Activated T-cell treated with anti-CD3 and anti-CD28 coated beads for 24 hours (primary cell): ENCODE measurements at regions not wholly inside any gene's neighbourhood (a gene's known extent, or its start where the extent isn't known, plus 50 kb on each side); places are given as distances from the start of the nearest gene placed in this dataset.

Source experiments
- DNase-seq: peaks from one replicate; pipeline ENCODE4 v3.0.0-alpha.2; 2020; ENCODE audit warnings: low read depth

GRCh38 chr6:142561511-142562265 lies 259.9 kb downstream of the ADGRG6 start:
- no peak for DNase-seq

GRCh38 chr6:142562865-142563264 lies 261.1 kb downstream of the ADGRG6 start:
- DNase-seq = no peak

- DNase-seq = peak; percentile 54
These were observed 265.0 kb downstream of the ADGRG6 start for GRCh38 chr6:142566628-142567396.

- DNase-seq = no peak
These were observed 265.7 kb downstream of the ADGRG6 start for GRCh38 chr6:142567461-142567860.

DNA sequence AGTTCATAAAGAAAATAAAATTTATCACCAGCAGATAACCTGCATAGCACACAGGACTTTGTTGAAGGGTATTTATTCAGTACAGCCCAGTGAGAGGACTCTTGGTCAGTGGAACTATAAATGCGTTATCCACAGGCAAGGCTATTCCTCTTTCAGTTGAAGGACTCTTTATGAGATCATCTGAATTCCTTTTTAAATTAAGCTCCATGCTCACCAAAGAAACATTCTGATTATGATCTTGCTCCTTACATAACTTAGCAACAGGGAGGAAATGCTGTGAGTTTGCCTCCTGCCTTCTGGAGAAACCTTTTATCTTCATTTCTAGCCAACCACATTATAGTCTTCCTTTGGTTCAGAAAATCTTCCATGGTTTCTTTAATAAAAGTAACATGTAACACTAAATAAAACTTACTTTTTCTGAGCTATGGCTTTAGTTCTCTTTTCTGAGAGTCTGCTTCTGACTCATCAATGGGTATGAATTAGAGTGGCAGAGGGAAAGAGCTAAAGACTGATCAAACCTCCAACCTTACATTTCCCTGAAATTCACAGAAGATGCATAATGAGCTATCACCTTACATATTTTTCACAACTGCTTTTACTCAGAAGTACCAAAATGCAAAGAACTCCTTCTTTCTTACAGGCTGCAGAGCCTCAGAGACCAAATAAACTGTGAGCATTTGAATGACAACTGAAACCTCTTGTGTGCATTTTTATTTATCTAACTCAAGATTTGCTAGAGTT lies 267.2 kb downstream of the ADGRG6 start:
- DNase-seq = no peak

GRCh38 chr6:142569676-142570075 lies 267.9 kb downstream of the ADGRG6 start:
- no peak for DNase-seq

DNA sequence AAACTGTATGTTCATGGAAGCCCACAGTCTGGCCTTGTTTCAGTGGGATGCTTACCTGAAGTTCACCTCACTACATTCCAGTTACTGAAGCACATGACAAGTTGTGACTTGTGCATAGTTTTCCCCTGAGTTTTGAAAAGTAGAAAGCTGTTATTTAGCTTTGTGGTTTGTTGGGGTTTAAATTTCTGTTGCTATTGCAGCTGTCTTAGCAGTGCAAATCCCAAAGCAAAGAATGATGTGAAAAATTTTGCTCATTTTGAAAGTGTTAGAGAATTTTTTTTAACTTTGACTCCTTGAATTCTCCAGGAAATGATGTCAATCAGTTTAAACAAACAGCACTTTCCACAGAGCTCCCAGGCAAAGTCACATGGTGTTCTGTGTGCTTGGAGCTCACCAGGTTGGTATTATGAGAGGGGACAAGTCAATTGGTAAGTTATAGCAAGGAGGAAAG lies 268.4 kb downstream of the ADGRG6 start:
- no peak for DNase-seq

DNA sequence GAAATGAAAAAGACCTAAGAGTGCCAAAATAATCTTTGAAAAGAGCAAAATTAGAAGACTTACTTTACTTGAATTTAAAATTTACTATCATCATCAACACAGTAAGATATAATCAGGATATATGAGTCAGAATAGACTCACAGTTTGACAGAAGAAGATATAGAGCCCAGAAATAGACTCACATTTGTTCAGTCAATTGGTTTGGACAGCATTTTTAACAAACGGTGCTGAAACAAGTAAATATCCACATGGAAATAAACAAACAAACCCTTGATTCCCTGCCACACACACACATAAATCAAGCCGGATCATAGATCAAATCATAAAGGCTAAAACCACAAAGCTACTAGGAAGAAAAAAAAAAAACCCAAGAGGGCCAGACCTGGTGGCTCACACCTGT lies 291.1 kb downstream of the ADGRG6 start:
- DNase-seq = no peak

DNA sequence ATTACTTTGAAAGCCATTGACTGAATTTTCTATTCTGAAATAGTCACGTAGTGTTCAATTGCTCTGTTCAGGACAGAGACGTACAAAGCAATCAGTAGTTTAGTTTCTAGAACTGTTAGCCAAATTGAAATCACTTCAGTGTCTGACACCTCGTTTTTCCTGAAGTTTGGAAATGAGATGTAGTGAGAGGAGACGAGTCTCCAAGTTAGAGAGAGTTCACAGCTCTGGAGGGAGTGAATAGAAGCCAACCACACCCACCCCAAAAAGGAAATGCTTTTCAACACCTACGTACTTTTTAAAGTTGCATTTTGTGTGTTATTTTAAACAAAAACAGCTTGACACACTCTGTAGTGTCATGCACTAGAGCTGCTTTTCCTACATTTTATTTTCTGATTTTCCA lies 296.0 kb downstream of the ADGRG6 start:
- DNase-seq = no peak

GRCh38 chr6:142601427-142601826 lies 299.6 kb downstream of the ADGRG6 start:
- DNase-seq = no peak

GRCh38 chr6:142602972-142603371 lies 301.2 kb downstream of the ADGRG6 start:
- no peak for DNase-seq

DNA sequence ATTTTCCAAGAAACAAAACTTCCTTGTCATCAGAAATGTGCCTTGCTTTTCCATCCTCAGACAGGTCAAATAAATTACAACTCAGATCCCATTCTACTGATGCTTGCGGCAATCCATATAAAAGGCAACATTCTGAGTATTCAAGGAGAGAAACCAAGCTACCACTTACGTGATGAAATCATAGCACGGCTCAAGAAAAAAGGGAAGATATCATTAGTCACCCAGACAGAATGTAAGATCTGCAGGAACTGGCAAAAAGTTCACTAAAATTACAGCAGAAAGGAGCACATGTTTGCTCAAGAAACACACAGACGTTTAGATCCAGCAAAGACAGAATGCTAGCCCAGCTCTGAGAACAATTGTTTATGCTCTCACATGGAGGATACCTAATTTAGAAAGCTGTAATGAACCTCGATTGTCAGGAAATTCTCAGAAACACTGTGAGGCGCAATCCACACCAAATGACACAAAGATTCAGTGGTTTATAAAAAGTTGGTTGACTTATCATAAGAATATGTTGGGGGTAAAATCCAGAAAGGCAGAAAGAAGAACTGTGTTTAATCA lies 304.2 kb downstream of the ADGRG6 start:
- DNase-seq = no peak

GRCh38 chr6:142612956-142613355 lies 311.1 kb downstream of the ADGRG6 start:
- DNase-seq = no peak

DNA sequence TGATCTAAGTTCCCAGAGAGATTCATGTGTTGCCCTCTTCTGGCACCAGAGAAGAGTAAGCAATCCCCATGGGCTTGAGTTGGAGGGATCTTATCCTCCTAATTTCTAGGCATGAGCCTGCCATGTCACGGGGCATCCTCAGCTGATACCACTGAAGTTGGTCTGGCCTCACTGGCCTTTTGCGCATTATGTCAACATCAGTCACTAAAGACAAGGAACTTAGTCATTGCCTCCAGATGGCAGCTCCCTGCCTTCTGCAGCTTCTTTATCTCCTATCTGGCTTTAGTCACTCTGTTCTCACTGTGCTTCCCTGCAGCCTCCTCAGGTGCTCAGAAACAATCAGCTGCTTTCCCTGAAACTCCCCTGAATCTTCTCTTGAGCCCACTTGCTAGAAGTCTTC lies 312.2 kb downstream of the ADGRG6 start:
- no peak for DNase-seq

DNA sequence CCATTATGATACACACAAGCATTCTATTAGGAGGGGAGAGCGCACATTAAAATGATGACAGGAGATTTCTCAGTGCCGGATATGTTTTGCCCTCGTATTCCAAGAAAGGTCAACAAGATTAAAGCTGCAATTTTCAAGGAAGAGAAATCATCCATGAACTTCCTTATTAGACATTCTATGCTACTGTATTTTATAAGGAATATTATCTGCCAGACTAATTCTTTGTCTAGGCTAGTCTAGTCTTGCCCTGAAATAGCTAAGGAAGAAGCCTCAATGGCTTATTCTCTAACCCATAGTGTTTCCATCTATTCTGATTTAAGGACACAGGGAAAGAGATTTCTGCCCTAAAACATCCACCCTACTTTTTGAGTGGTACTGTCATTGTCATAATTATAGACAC lies 315.4 kb downstream of the ADGRG6 start:
- DNase-seq = no peak

DNA sequence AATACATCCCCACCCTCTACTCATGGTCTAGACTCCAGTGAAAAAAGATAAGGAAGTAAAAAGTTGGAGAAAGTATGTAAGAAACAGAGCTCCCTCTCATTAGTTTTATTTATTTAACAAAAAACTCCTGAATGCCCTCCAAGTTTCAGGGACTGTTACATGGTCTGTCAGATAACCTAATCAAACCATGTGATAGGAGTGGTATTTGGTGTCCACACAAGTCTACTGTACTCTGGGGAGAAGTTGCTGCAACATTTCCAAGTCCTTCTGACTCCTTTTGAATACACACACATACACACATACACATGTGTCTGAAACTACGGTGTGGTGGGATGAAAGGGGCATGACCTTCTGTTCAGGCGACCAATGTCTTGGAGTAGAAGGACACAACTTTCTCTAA lies 320.0 kb downstream of the ADGRG6 start:
- no peak for DNase-seq

DNA sequence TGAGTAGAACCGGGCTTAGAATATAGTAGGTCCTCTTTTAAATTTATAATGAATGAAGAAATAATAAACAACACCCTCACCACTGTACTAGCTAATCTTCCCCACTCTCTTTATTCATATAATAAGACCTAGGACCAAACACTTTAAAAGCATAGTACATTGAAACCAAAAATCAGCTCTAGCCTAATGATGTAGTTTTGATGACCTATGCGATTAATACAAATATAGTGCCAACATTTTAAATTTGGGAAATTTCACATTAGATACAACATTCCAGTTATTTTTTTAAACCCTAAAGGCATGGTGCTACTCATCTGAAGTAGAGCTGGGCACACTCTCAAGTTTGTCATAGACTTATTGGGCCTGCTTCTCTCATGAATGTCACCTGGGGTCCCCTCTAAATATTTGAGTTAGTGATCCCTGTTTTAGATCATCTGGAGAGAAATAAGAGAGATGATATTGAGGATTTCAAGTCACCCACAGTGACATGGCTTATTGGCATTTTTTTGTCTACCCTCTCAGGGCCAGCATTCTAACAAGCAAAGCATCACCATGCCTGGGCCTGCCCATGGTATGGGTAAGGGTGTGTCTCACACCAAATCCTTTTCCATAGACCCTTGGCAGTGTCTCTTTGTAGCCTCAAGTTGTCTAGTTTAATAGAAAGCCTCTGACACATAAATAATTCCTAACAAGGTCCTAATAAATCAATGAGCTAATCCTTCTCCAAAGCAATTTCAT lies 319.8 kb downstream of the HIVEP2 start:
- DNase-seq = no peak

DNA sequence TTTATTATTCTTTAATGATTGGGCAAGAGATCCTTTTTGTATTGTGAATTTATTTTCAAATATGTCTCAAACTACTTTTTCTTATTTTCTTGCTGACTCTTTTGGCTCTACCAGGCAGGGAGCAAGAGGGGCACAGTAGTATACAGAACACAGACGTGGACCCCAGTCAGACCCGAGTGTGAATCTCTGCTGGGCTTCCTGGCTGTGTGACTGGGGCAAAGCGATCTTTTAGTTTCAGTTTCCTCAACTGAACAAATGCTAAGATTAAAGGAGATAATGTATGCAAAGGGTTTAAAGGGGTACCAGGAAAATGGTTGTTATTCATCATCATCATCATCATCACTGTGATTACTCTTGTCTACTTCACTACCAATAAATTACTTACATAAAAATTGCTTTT lies 317.5 kb downstream of the HIVEP2 start:
- DNase-seq = no peak

DNA sequence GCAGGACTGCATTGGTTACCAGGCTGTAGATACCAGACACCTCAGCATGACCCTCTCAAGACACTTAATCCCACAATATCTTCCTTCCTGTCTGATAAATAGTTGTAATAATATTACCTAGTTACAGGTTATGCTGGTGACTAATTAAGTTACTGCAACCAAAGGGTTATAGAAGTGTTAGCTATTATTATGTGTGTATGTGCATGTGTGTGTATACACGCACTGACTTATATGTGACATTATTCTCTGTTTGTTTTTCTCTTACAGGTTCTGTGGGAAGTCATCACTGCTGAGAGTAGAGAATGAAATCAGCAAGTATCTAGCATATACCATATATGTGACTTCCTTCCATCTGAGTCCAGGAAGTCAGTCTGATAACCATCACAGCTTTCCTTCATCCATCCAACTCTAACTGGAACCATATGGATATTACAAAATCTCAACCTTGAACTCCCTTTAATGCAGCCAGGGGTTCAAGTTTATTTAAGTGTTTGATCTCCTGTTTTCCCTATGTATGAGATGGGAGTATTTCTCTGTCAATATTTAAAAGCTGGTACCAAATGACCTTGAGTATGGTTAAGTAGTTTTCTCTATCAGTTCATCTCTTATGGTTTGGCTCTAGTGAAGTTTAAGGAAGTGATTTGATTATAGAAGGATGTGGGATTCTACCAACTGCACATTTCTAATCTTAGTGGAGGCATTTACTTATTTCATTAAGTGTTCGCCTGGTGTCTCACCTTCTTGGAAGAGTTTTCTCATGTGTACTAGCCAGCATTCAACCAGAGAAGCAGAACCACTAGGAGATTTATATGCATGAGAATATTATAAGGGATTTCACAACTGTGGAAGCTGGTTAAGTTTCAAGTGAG lies 313.2 kb downstream of the HIVEP2 start:
- DNase-seq = no peak

- no peak for DNase-seq
These were observed 311.7 kb downstream of the HIVEP2 start for GRCh38 chr6:142633317-142633716.

- no peak for DNase-seq
These were observed 309.8 kb downstream of the HIVEP2 start for GRCh38 chr6:142635130-142635529.
